HepG2 (cell line): ENCODE measurements at regions not wholly inside any gene's neighbourhood (a gene's known extent, or its start where the extent isn't known, plus 50 kb on each side); places are given as distances from the start of the nearest gene placed in this dataset.

Source experiments
- CREB1 ChIP-seq, 2 experiments: fragments of 450-650 bp in 1 of 2; IDR thresholded peaks; 2 replicates each; pipeline ENCODE4 v1.6.1; 2016 to 2017; ENCODE audit warnings: control low read depth in 1 of 2, mild to moderate bottlenecking in 1 of 2, missing compliant biosample characterization in 1 of 2, missing genetic modification characterization in 1 of 2
- EZH2 ChIP-seq: conservative IDR thresholded peaks from 2 replicates; pipeline ENCODE4 v1.6.1; 2012; ENCODE audit warnings: mild to moderate bottlenecking, low read depth, low read length, moderate library complexity
- HOXD1 ChIP-seq: sonication (generic); formaldehyde crosslinking; IDR thresholded peaks from 2 replicates; pipeline ENCODE4 v1.5.0; 2020; ENCODE audit warnings: missing genetic modification reagents
- TCF7L2 ChIP-seq: IDR thresholded peaks from 2 replicates; pipeline ENCODE4 v1.6.1; 2011; ENCODE audit warnings: mild to moderate bottlenecking, low read depth, low read length, moderate library complexity
- XBP1 ChIP-seq: sonication (generic); formaldehyde crosslinking; IDR thresholded peaks from 2 replicates; pipeline ENCODE4 v1.5.0; 2020; ENCODE audit warnings: missing genetic modification reagents
- TF ChIP-seq, protein P1 (sequence below): IDR thresholded peaks from 2 replicates; pipeline ENCODE4 v1.6.1; 2012; ENCODE audit warnings: inconsistent platforms

GRCh38 chr6:4603291-4603690, 172.9 kb upstream of the CDYL start:
- TF ChIP-seq EZH2 (no peak), XBP1 (CRISPR knock-in tag) (no peak), TCF7L2 (no peak), CREB1 (IDR thresholded peaks at IDR 0.05) (no peak), CREB1 (CRISPR knock-in tag; IDR thresholded peaks at IDR 0.05) (no peak), HOXD1 (no peak)
- TF ChIP-seq, protein P1, sequence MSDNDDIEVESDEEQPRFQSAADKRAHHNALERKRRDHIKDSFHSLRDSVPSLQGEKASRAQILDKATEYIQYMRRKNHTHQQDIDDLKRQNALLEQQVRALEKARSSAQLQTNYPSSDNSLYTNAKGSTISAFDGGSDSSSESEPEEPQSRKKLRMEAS = no peak
